HG03342 (cell line): ENCODE measurements at regions not wholly inside any gene's neighbourhood (a gene's known extent, or its start where the extent isn't known, plus 50 kb on each side); places are given as distances from the start of the nearest gene placed in this dataset.
"Not testable (repeated sequence)": the region's sequence is repeated elsewhere in the genome, so short reads cannot be mapped to it uniquely, and the experiment has no call there.

Experiments
- ATAC-seq: cut with Tn5 transposase; IDR thresholded peaks from one replicate; pipeline ENCODE4 v1.9.1; 2021; ENCODE audit warnings: mild to moderate bottlenecking, moderate library complexity; ENCODE audit not compliant: unreplicated experiment

DNA sequence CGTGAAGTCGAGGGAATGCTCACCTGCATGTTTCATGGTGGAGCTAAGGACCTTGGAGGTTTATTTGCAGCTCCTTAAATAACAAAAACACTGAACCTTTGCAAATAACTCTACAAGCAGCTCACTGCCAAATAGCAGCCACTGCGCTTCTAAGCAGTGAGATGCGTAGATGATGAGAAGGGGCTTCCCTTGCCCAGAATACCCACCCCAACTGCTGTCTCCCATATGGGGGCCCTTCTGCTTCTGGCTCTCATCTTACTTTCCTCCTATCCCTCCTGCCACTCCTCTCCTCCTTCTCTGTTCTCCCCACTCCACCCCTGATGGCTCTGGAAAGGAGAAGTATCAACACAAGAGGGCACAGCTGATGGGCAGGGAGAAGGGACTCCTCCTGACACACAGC, 193.3 kb upstream of the SSTR4 start:
- ATAC-seq = no peak

- no peak for ATAC-seq
These were observed 192.3 kb upstream of the SSTR4 start for GRCh38 chr20:22842793-22843192.

GRCh38 chr20:22844959-22845358, 190.2 kb upstream of the SSTR4 start:
- ATAC-seq = no peak

GRCh38 chr20:22846863-22847262, 188.2 kb upstream of the SSTR4 start:
- no peak for ATAC-seq

- ATAC-seq = no peak
These were observed 186.7 kb upstream of the SSTR4 start for GRCh38 chr20:22848364-22848763.

DNA sequence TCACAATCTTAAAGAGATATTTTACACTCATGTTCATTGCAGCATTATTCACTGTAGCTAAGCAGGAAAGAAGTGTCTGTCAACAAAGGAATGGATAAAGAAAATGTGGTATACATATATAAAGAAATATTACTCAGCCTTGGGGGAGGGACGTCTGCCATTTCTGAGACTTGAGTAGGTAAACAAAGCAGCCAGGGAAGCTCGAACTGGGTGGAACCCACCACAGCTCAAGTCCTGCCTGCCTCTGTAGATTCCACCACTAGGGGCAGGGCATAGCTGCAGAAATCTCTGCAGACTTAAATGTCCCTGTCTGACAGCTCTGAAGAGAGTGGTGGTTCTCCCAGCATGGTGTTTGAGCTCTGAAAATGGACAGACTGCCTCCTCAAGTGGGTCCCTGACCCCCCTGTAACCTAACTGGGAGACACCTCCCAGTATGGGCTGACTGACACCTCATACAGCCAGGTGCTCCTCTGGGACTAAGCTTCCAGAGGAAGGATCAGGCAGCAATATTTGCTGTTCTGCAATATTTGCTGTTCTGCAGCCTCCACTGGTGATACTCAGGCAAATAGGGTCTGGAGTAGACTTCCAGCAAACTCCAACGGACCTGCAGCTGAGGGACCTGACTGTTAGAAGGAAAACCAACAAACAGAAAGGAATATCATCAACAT, 183.3 kb upstream of the SSTR4 start:
- ATAC-seq = not testable (repeated sequence)

DNA sequence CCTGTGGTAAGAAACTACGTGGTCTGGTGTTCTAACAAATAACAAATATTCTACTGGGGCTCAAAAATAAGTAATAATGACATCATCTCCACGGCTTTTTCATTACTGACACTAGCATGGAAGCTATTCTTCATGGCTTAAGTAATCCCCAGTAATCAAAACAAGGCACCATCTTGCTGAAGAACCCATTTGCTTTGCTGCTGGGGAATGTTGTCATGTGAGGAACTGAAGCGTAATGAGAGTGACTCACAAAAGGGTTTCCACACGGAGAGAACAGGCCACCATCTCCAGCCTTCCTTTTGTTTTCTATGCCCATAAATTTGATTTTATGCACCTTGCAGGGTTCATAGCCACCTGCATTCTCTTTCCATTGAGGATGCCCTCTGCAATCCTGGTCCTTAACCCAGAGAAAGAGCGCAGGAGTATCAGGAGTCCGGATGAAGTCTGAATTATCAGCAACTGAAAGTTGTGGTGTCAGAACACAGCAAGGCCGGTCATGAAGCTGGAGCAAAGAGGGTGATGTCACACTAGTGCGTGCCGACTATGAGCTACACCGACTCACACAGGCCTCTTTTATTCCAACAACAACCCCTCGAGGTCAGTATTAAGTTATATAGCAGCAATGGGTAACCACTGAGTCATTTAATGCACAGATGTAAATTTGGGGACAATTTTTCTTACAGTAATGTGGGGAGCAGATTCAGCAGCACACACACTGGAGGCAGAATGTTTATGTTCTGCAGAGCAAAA, 173.7 kb upstream of the SSTR4 start:
- ATAC-seq = no peak

GRCh38 chr20:22861990-22862389, 173.1 kb upstream of the SSTR4 start:
- ATAC-seq = no peak

DNA sequence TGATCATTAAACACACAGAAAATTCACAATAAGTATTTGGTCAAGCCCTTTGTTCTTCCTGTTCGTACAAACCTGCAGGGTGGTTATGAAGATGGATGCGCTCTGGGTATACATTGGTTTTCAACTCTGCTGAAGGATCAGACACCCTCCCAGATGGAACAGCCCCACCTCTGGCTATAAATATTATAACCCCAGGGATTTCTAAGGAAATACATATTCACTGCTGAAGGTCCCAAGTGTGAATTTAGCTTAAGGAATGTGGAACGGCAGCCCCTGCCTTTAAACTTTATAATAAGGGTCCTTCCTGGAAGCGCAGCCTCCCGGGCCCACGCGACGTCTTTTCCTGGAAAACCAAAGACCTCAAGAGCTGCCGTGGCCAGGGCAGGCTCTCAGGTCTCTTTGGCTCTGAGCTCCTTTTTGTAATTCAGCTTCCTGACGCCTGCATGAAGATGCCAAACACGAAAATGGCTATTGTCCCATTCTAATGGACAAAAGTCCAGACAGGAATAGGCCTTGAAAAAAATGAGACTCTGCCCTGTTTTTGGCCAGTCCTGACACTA, 172.4 kb upstream of the SSTR4 start:
- ATAC-seq = no peak

GRCh38 chr20:22863826-22864225, 171.3 kb upstream of the SSTR4 start:
- no peak for ATAC-seq

DNA sequence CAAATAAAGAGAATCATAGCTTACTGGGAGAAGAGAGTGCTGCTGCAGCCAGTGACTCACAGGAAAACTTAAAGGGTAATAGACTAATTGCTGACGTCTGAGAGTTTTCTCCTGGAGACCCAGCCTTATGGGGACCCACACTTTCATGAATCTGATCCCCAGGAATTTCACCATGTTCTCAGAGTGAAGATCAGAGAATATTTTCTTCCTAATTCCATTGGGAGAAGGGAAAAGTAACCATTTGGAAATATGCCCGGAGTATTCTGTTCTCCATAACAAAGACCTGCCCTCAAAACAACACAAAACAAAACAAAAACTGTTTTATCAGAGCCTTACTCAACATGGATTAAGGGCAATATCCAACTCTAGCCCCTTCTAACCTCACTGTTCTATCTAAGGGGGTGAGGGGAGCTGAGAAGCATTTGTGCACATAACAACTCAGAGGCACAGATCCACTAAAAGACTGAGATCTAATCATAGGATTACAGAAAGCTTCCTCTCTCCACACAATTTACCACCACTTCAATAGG, 168.2 kb upstream of the SSTR4 start:
- no peak for ATAC-seq

GRCh38 chr20:22878166-22878565, 156.9 kb upstream of the SSTR4 start:
- no peak for ATAC-seq

GRCh38 chr20:22880277-22880676, 154.8 kb upstream of the SSTR4 start:
- no peak for ATAC-seq

DNA sequence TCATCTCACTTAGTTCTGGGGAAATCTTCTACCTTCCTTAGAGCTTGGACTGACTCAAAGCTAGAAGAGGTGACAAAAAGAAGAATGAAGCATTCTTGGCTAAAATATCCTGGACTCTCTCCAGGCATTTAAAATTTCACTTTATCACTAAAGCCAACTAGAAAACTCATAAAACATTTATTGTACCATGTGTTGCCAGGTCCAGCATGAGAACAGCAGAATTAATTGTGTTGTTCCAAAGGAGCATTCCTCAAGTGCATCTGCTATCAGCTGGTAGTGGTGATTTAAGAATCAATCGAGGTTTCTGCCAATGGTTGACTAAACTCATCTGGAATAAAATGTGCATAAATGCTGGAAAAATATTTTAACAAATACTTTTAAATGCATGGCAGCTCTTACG, 147.3 kb upstream of the SSTR4 start:
- no peak for ATAC-seq

GRCh38 chr20:22890594-22891300, 144.4 kb upstream of the SSTR4 start:
- ATAC-seq = no peak

DNA sequence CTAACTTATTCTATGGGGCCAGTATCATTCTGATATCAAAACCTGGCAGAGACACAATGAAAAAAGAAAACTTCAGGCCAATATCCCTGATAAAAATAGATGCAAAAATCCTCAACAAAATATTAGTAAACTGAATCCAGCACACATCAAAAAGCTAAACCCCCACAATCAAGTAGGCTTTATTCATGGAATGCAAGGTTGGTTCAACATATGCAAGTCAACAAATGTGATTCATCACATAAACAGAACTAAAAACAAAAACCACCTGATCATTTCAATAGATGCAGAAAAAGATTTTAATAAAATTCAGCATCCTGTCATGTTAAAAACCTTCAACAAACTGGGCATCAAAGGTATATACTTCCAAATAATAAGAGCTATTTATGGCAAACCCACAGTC, 133.9 kb upstream of the SSTR4 start:
- ATAC-seq = no peak

DNA sequence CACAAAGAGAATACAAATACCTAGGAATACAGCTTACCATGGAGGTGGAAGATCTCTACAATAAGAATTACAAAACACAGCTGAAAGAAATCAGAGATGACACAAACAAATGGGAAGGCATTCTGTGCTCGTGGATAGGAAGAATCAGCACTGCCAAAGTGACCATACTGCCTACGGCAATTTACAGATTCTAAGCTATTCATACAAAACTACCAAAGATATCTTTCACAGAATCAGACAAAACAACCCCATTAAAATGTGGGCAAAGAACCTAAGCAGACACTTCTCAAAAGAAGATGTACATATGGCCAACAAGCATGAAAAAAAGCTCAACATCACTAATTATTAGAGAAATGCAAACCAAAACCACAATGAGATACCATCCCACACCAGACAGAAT, 133.2 kb upstream of the SSTR4 start:
- ATAC-seq = no peak

DNA sequence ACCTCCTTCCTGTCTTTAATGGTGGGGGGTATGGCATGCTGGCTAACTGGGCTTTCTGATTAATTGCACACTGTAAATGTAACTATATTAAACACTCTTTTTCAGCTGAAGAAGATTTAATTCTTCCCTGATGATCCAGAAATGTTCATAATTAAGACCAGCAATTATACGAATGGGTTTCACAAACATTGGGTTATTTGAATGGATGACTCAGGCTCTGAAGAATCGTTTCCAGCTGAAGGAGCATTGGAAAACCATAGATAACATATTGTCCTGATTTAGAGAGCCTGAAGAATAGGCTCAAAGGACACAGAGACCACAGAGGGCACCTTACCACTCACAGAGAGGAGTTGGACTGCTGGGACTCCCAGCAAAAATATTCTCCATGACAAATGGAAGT, 130.7 kb upstream of the SSTR4 start:
- no peak for ATAC-seq

- no peak for ATAC-seq
These were observed 130.2 kb upstream of the SSTR4 start for GRCh38 chr20:22904905-22905304.

DNA sequence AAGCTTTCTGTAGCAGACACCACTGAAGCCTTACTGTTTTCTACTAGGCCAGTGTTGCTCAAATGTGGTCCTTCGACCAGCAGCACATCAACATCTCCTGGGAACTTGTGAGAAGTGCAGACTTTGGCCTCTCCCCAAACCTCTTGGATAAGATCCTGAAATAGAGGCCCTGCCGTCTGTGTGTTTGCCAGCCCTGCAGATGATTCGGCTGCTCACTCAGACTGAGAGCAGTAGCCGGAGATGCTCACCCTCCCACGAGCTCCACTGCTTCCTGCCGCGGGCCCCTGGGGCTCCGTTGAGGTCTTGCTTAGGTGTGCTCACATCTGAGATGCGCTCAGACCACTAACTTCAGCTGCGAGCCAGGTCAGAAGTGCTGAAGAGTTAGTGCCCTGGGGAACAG, 129.5 kb upstream of the SSTR4 start:
- peak; percentile 65 for ATAC-seq

GRCh38 chr20:22908437-22908836, 126.7 kb upstream of the SSTR4 start:
- ATAC-seq = no peak
